ENCODE measurements at regions not wholly inside any gene's neighbourhood (a gene's known extent, or its start where the extent isn't known, plus 50 kb on each side); places are given as distances from the start of the nearest gene placed in this dataset.

- TF ChIP-seq CTCF (IDR thresholded peaks at IDR 0.05): no peak
- no peak for TF ChIP-seq ELF1 (IDR thresholded peaks at IDR 0.05)
These were observed 248.7 kb upstream of the KIF2B start (continued) for GRCh38 chr17:53574038-53574437.

- Histone ChIP-seq H3K4me3 (ENCODE audit: low read depth in 2 of 2, low read length in 1 of 2) (peak overlapping the region in 1 of 2 experiments; percentile 4; a peak in 1 of 4 replicates), H3K27me3 (ENCODE audit: insufficient read depth) (no peaks in the 10 kb centered on the region), H3K9me2 (no peaks in the 10 kb centered on the region), H3K4me1 (ENCODE audit: control insufficient read depth in 1 of 2, insufficient read depth in 2 of 2, low read depth in 1 of 2, low read length in 1 of 2) (no peaks in the 10 kb centered on the region), H4K20me1 (ENCODE audit: insufficient read depth) (no peaks in the 10 kb centered on the region), H3K4me2 (peak overlapping the region; percentile 35), H3K36me3 (replicated peaks in 1 of 2; ENCODE audit: control insufficient read depth in 1 of 2, insufficient read depth in 2 of 2, low read length in 1 of 2) (no peaks in the 10 kb centered on the region), H3K27ac (ENCODE audit: low read depth in 2 of 2, low read length in 1 of 2) (peak overlapping the region in 1 of 2 experiments; percentile 6; a peak in 1 of 4 replicates), H3F3A (replicated peaks; ENCODE audit: insufficient read depth) (no peaks in the 10 kb centered on the region), H2AFZ (ENCODE audit: low read depth) (peak overlapping the region; percentile 44), H3K79me2 (ENCODE audit: insufficient read depth) (no peaks in the 10 kb centered on the region), H3K9me3 (no peaks in the 10 kb centered on the region), H3K9ac (no peak overlapping the region)
- no peak for DNase-seq
- TF ChIP-seq SIN3A (IDR thresholded peaks at IDR 0.05; ENCODE audit: borderline replicate concordance, low read depth, low read length) (no peak), RXRA (IDR thresholded peaks at IDR 0.05; ENCODE audit: borderline replicate concordance, low read depth) (no peak), JUND (IDR thresholded peaks at IDR 0.05) (no peak), ELF1 (IDR thresholded peaks at IDR 0.05) (no peak), IRF3 (IDR thresholded peaks at IDR 0.05; ENCODE audit: low read depth, low read length) (no peak), PBX3 (IDR thresholded peaks at IDR 0.05) (no peak), NRF1 (IDR thresholded peaks at IDR 0.05; ENCODE audit: low read depth, low read length) (no peak), FOXJ3 (CRISPR knock-in tag; IDR thresholded peaks at IDR 0.05) (no peak), RCOR1 (IDR thresholded peaks at IDR 0.05; ENCODE audit: low read length) (no peak), ZBTB33 (IDR thresholded peaks at IDR 0.05; ENCODE audit: borderline replicate concordance, low read depth) (no peak), EZH2phosphoT487 (IDR thresholded peaks at IDR 0.05; ENCODE audit: borderline replicate concordance, low read depth) (no peak), MAX (IDR thresholded peaks at IDR 0.05; ENCODE audit: low read depth) (no peak), CHD2 (IDR thresholded peaks at IDR 0.05; ENCODE audit: low read length, partially characterized antibody) (no peak), RAD21 (IDR thresholded peaks at IDR 0.05; ENCODE audit: low read length) (no peak), MXI1 (IDR thresholded peaks at IDR 0.05; ENCODE audit: low read depth, low read length) (no peak), SMC3 (IDR thresholded peaks at IDR 0.05; ENCODE audit: low read depth, low read length) (no peak)
- ChIA-PET POLR2A (no interaction called here), CTCF (interaction anchor here (1.2 to 2.3 kb wide), 2 partner anchors 14 to 539 kb away, joined by 4 to 6 read pairs; no protein-coding TSS in a partner anchor)
- WGBS (ENCODE audit: low lambda C conversion rate): 30% methylated on average over 2 of the region's 2 CpGs
These were observed 251.4 kb upstream of the KIF2B start for GRCh38 chr17:53571342-53571741.
